HEK293 (cell line): ENCODE measurements at regions not wholly inside any gene's neighbourhood (a gene's known extent, or its start where the extent isn't known, plus 50 kb on each side); places are given as distances from the start of the nearest gene placed in this dataset.

Source experiments
- CTCF ChIP-seq: fragments of 450-650 bp; formaldehyde crosslinking; IDR thresholded peaks from 2 replicates; pipeline ENCODE4 v1.5.1; 2016; ENCODE audit warnings: missing biosample characterization, missing genetic modification characterization
- PRDM1 ChIP-seq: fragments of 450-650 bp; formaldehyde crosslinking; IDR thresholded peaks from 2 replicates; pipeline ENCODE4; 2016; ENCODE audit warnings: missing biosample characterization, missing genetic modification characterization
- TRIM28 ChIP-seq: IDR thresholded peaks from 2 replicates; pipeline ENCODE4 v1.6.1; 2011; ENCODE audit warnings: low read length, control low read depth, borderline replicate concordance
- ZNF423 ChIP-seq: fragments of 450-650 bp; formaldehyde crosslinking; IDR thresholded peaks from 2 replicates; pipeline ENCODE4 v1.5.1; 2016; ENCODE audit warnings: missing biosample characterization, missing genetic modification characterization
- ZNF776 ChIP-seq: fragments of 450-650 bp; formaldehyde crosslinking; IDR thresholded peaks from 2 replicates; pipeline ENCODE4 v1.5.0; 2017; ENCODE audit warnings: missing biosample characterization, missing genetic modification characterization, borderline replicate concordance
- TF ChIP-seq, protein P1 (sequence below): fragments of 450-650 bp; formaldehyde crosslinking; IDR thresholded peaks from 2 replicates; pipeline ENCODE4 v1.5.1; 2016; ENCODE audit warnings: missing biosample characterization, missing genetic modification characterization
- TF ChIP-seq, protein P2 (sequence below): fragments of 450-650 bp; formaldehyde crosslinking; IDR thresholded peaks from 2 replicates; pipeline ENCODE4 v1.5.1; 2016; ENCODE audit warnings: missing biosample characterization, missing genetic modification characterization
- TF ChIP-seq, protein P3 (sequence below): fragments of 450-650 bp; formaldehyde crosslinking; IDR thresholded peaks from 2 replicates; pipeline ENCODE4 v1.5.1; 2016; ENCODE audit warnings: missing biosample characterization, missing genetic modification characterization
- TF ChIP-seq, protein P4 (sequence below): sonication (generic); formaldehyde crosslinking; IDR thresholded peaks from 2 replicates; pipeline ENCODE4 v1.8.1; 2022; ENCODE audit warnings: mild to moderate bottlenecking, moderate library complexity, missing genetic modification reagents

DNA sequence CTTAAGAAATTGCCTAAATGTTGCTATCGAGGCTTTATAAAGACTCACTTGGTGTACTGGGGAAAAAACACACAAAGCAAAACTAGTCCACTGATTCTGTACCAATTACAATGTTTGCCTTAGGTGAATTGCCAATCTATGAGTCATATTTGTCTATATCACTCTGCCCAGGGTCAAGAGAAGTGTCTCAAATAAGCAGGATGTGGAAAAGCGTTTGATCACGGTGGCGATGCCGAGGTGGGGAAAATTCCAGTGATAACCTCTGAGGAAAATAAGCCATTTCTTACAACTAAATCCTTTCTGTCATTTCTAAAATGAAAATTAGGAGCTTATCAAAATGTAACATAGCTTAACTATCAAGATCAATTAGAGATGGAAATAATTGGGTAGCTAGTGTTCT is 148.6 kb upstream of the DIO3 start:
- TF ChIP-seq CTCF (tag by site-specific recombination) (no peak), ZNF776 (tag by site-specific recombination) (no peak), PRDM1 (tag by site-specific recombination) (no peak), ZNF423 (tag by site-specific recombination) (no peak), TRIM28 (no peak)
- TF ChIP-seq, protein P1, sequence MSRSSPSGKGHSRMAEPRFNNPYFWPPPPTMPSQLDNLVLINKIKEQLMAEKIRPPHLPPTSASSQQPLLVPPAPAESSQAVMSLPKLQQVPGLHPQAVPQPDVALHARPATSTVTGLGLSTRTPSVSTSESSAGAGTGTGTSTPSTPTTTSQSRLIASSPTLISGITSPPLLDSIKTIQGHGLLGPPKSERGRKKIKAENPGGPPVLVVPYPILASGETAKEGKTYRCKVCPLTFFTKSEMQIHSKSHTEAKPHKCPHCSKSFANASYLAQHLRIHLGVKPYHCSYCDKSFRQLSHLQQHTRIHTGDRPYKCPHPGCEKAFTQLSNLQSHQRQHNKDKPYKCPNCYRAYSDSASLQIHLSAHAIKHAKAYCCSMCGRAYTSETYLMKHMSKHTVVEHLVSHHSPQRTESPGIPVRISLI: no peak
- TF ChIP-seq, protein P2, sequence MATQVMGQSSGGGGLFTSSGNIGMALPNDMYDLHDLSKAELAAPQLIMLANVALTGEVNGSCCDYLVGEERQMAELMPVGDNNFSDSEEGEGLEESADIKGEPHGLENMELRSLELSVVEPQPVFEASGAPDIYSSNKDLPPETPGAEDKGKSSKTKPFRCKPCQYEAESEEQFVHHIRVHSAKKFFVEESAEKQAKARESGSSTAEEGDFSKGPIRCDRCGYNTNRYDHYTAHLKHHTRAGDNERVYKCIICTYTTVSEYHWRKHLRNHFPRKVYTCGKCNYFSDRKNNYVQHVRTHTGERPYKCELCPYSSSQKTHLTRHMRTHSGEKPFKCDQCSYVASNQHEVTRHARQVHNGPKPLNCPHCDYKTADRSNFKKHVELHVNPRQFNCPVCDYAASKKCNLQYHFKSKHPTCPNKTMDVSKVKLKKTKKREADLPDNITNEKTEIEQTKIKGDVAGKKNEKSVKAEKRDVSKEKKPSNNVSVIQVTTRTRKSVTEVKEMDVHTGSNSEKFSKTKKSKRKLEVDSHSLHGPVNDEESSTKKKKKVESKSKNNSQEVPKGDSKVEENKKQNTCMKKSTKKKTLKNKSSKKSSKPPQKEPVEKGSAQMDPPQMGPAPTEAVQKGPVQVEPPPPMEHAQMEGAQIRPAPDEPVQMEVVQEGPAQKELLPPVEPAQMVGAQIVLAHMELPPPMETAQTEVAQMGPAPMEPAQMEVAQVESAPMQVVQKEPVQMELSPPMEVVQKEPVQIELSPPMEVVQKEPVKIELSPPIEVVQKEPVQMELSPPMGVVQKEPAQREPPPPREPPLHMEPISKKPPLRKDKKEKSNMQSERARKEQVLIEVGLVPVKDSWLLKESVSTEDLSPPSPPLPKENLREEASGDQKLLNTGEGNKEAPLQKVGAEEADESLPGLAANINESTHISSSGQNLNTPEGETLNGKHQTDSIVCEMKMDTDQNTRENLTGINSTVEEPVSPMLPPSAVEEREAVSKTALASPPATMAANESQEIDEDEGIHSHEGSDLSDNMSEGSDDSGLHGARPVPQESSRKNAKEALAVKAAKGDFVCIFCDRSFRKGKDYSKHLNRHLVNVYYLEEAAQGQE (tag by site-specific recombination): no peak
- TF ChIP-seq, protein P3, sequence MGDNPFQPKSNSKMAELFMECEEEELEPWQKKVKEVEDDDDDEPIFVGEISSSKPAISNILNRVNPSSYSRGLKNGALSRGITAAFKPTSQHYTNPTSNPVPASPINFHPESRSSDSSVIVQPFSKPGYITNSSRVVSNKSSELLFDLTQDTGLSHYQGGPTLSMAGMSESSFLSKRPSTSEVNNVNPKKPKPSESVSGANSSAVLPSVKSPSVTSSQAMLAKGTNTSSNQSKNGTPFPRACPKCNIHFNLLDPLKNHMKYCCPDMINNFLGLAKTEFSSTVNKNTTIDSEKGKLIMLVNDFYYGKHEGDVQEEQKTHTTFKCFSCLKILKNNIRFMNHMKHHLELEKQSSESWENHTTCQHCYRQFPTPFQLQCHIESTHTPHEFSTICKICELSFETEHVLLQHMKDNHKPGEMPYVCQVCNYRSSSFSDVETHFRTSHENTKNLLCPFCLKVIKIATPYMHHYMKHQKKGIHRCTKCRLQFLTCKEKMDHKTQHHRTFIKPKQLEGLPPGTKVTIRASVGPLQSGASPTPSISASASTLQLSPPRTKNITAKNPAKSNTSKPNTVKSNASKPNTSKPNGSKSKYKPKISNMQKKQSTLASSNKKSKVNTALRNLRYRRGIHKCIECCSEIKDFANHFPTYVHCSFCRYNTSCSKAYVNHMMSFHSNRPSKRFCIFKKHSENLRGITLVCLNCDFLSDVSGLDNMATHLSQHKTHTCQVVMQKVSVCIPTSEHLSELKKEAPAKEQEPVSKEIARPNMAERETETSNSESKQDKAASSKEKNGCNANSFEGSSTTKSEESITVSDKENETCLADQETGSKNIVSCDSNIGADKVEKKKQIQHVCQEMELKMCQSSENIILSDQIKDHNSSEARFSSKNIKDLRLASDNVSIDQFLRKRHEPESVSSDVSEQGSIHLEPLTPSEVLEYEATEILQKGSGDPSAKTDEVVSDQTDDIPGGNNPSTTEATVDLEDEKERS: no peak
- TF ChIP-seq, protein P4, sequence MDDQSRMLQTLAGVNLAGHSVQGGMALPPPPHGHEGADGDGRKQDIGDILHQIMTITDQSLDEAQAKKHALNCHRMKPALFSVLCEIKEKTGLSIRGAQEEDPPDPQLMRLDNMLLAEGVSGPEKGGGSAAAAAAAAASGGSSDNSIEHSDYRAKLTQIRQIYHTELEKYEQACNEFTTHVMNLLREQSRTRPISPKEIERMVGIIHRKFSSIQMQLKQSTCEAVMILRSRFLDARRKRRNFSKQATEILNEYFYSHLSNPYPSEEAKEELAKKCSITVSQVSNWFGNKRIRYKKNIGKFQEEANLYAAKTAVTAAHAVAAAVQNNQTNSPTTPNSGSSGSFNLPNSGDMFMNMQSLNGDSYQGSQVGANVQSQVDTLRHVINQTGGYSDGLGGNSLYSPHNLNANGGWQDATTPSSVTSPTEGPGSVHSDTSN (CRISPR knock-in tag): no peak
